H9 (cell line): ENCODE measurements at regions not wholly inside any gene's neighbourhood (a gene's known extent, or its start where the extent isn't known, plus 50 kb on each side); places are given as distances from the start of the nearest gene placed in this dataset.

Experiments used
- DNase-seq: peaks from one replicate; pipeline ENCODE4 v3.0.0-alpha.2; 2017
- H2AFZ ChIP-seq: one replicate; pipeline ENCODE4 v1.6.1; 2013; ENCODE audit warnings: mild to moderate bottlenecking, low read length, control low read depth, moderate library complexity
- H2AK5ac ChIP-seq: 2 replicates; pipeline ENCODE4 v1.6.1; 2013; ENCODE audit warnings: low read length, control low read depth, mixed read lengths; ENCODE audit not compliant: insufficient read length
- H2BK120ac ChIP-seq: one replicate; pipeline ENCODE4 v1.6.1; 2013; ENCODE audit warnings: low read depth, mild to moderate bottlenecking, low read length, control low read depth, inconsistent platforms; ENCODE audit not compliant: poor library complexity, severe bottlenecking
- H2BK12ac ChIP-seq: 2 replicates; pipeline ENCODE4 v1.6.1; 2013; ENCODE audit warnings: low read length, control low read depth, mixed read lengths, low read depth; ENCODE audit not compliant: insufficient read length
- H2BK15ac ChIP-seq: 2 replicates; pipeline ENCODE4 v1.6.1; 2013; ENCODE audit warnings: low read depth, low read length, control low read depth
- H2BK20ac ChIP-seq: one replicate; pipeline ENCODE4 v1.6.1; 2013; ENCODE audit warnings: low read depth, mild to moderate bottlenecking, low read length, control low read depth, inconsistent platforms; ENCODE audit not compliant: poor library complexity, severe bottlenecking
- H2BK5ac ChIP-seq: 2 replicates; pipeline ENCODE4 v1.6.1; 2013; ENCODE audit warnings: low read length, control low read depth, mixed read lengths; ENCODE audit not compliant: insufficient read length
- H3K14ac ChIP-seq: 2 replicates; pipeline ENCODE4 v1.6.1; 2013; ENCODE audit warnings: low read length, control low read depth; ENCODE audit not compliant: insufficient read depth
- H3K18ac ChIP-seq: 2 replicates; pipeline ENCODE4 v1.6.1; 2013; ENCODE audit warnings: low read depth, mild to moderate bottlenecking, mixed read lengths, low read length, control low read depth; ENCODE audit not compliant: insufficient read length
- H3K23ac ChIP-seq: 2 replicates; pipeline ENCODE4 v1.6.1; 2013; ENCODE audit warnings: low read length, control low read depth, mixed read lengths, low read depth; ENCODE audit not compliant: insufficient read length
- H3K23me2 ChIP-seq: 2 replicates; pipeline ENCODE4 v1.6.1; 2013; ENCODE audit warnings: low read depth, mild to moderate bottlenecking, mixed read lengths, low read length, control low read depth; ENCODE audit not compliant: insufficient read length, poor library complexity, severe bottlenecking
- H3K27ac ChIP-seq: 2 replicates; pipeline ENCODE4 v1.5.1; 2013; ENCODE audit warnings: low read length, control low read depth, mixed read lengths, low read depth; ENCODE audit not compliant: insufficient read length
- H3K27me3 ChIP-seq: 2 replicates; pipeline ENCODE4 v1.6.1; 2013; ENCODE audit warnings: low read length, control low read depth, inconsistent platforms; ENCODE audit not compliant: insufficient read depth
- H3K4ac ChIP-seq: 2 replicates; pipeline ENCODE4 v1.6.1; 2013; ENCODE audit warnings: low read depth, mild to moderate bottlenecking, control low read depth, inconsistent platforms, low read length, moderate library complexity
- H3K4me1 ChIP-seq: 2 replicates; pipeline ENCODE4 v1.6.1; 2013; ENCODE audit warnings: low read length, control low read depth, inconsistent platforms; ENCODE audit not compliant: insufficient read depth
- H3K4me2 ChIP-seq: 2 replicates; pipeline ENCODE4 v1.6.1; 2013; ENCODE audit warnings: low read length, control low read depth, mixed read lengths; ENCODE audit not compliant: insufficient read length, insufficient read depth
- H3K56ac ChIP-seq: 2 replicates; pipeline ENCODE4 v1.6.1; 2013; ENCODE audit warnings: low read depth, mild to moderate bottlenecking, mixed read lengths, low read length, control low read depth; ENCODE audit not compliant: insufficient read length
- H3K79me1 ChIP-seq: 2 replicates; pipeline ENCODE4 v1.6.1; 2013; ENCODE audit warnings: low read depth, mild to moderate bottlenecking, moderate library complexity, low read length, control low read depth, inconsistent platforms; ENCODE audit not compliant: insufficient read depth, poor library complexity, severe bottlenecking
- H3K79me2 ChIP-seq: 2 replicates; pipeline ENCODE4 v1.6.1; 2013; ENCODE audit warnings: low read length, control low read depth, inconsistent platforms; ENCODE audit not compliant: insufficient read depth
- H3K9ac ChIP-seq: 2 replicates; pipeline ENCODE4 v1.6.1; 2013; ENCODE audit warnings: low read length, control low read depth, mixed read lengths; ENCODE audit not compliant: insufficient read length; ENCODE audit errors: extremely low read depth
- H3K9me3 ChIP-seq: one replicate; pipeline ENCODE4 v1.6.1; 2013; ENCODE audit warnings: low read depth, low read length, inconsistent platforms; ENCODE audit not compliant: control insufficient read depth
- H3T11ph ChIP-seq: one replicate; pipeline ENCODE4 v1.6.1; 2013; ENCODE audit warnings: mild to moderate bottlenecking, low read length, control low read depth, inconsistent platforms
- H4K20me1 ChIP-seq: one replicate; pipeline ENCODE4 v1.6.1; 2013; ENCODE audit not compliant: control insufficient read depth, insufficient read length, insufficient read depth
- H4K5ac ChIP-seq: 2 replicates; pipeline ENCODE4 v1.6.1; 2013; ENCODE audit warnings: low read depth, mild to moderate bottlenecking, mixed read lengths, low read length, control low read depth; ENCODE audit not compliant: insufficient read length
- H4K8ac ChIP-seq: replicated peaks from 2 replicates; pipeline ENCODE4 v1.6.1; 2013; ENCODE audit warnings: low read length, control low read depth, mixed read lengths, low read depth; ENCODE audit not compliant: insufficient read length
- H4K91ac ChIP-seq: 2 replicates; pipeline ENCODE4 v1.6.1; 2013; ENCODE audit warnings: low read depth, mild to moderate bottlenecking, moderate library complexity, mixed read lengths, low read length, control low read depth; ENCODE audit not compliant: insufficient read length
- H3K27ac Mint-ChIP-seq, 3 experiments: 2 replicates in 2 of 3; 3 replicates in 1 of 3; pipeline ENCODE4 v1.8.0; 2020 to 2021; ENCODE audit warnings: mixed read lengths in 3 of 3, mild to moderate bottlenecking in 1 of 3, moderate library complexity in 1 of 3
- H3K27me3 Mint-ChIP-seq: 2 replicates; pipeline ENCODE4 v1.8.0; 2021; ENCODE audit warnings: low read depth, mild to moderate bottlenecking, moderate library complexity, mixed read lengths
- H3K36me3 Mint-ChIP-seq, 3 experiments: 2 replicates in 2 of 3; 3 replicates in 1 of 3; pipeline ENCODE4 v1.8.0; 2020 to 2021; ENCODE audit warnings: low read depth in 3 of 3, mixed read lengths in 3 of 3; ENCODE audit not compliant: insufficient read depth in 1 of 3
- H3K4me1 Mint-ChIP-seq, 2 experiments: 2 replicates each; pipeline ENCODE4 v1.8.0; 2020; ENCODE audit warnings: mixed read lengths in 2 of 2
- H3K4me3 Mint-ChIP-seq, 2 experiments: 2 replicates in 1 of 2; 3 replicates in 1 of 2; pipeline ENCODE4 v1.8.0; 2020 to 2021; ENCODE audit warnings: mild to moderate bottlenecking in 2 of 2, mixed read lengths in 2 of 2, moderate library complexity in 1 of 2
- H3K9me3 Mint-ChIP-seq, 2 experiments: 2 replicates in 1 of 2; 3 replicates in 1 of 2; pipeline ENCODE4 v1.8.0; 2020; ENCODE audit warnings: mild to moderate bottlenecking in 2 of 2, mixed read lengths in 2 of 2, moderate library complexity in 1 of 2
- CTCF ChIP-seq: fragments of 200-600 bp; sonication (generic); conservative IDR thresholded peaks from 3 replicates; pipeline ENCODE4 v1.8.0; 2021; ENCODE audit warnings: antibody characterized with exemption, mild to moderate bottlenecking
- WGBS: extraction: QIAGEN DNeasy Blood & Tissue Kit; methylation state at CpG from one replicate; pipeline ENCODE4 v1.1.7; 2013; ENCODE audit warnings: missing lambda C conversion rate, low lambda C conversion rate, mixed read lengths; ENCODE audit not compliant: insufficient read length; ENCODE audit errors: extremely low coverage; 5-methylcytosine and 5-hydroxymethylcytosine counted together

DNA sequence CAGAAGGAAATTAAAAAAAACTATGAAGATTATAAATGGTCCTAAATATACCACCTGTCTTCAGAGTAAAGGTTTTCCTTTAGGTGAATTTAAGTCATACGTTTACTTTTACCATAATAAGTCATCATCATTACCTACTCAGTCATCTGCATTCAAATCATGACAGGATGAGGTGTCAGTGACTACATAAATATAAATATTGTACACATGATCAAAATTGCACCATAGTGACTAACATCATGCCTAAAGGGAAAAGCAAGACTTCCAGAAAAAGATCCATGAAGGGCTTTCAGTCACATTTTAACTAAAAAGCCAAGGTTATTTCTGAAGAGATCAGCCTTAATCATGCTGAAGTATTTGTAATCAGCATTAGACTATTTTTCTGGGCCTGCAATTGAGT is 759.9 kb upstream of the FLRT2 start:
- Histone ChIP-seq H3K79me2 (no peaks in the 10 kb centered on the region), H3K18ac (no peak overlapping the region), H3K27ac (no peak overlapping the region), H4K8ac (no peak overlapping the region), H3K79me1 (no peaks in the 10 kb centered on the region), H4K5ac (no peak overlapping the region), H3T11ph (no peak overlapping the region), H2AK5ac (no peak overlapping the region), H3K4ac (no peak overlapping the region), H3K9me3 (no peaks in the 10 kb centered on the region), H3K4me1 (no peaks in the 10 kb centered on the region), H4K20me1 (no peaks in the 10 kb centered on the region), H2AFZ (no peak overlapping the region), H2BK12ac (no peak overlapping the region), H3K23ac (no peak overlapping the region), H4K91ac (no peak overlapping the region), H2BK15ac (no peak overlapping the region), H2BK5ac (no peak overlapping the region), H2BK120ac (no peak overlapping the region), H3K23me2 (no peaks in the 10 kb centered on the region), H3K56ac (no peak overlapping the region), H3K27me3 (no peaks in the 10 kb centered on the region), H3K4me2 (no peak overlapping the region), H2BK20ac (no peak overlapping the region), H3K14ac (no peak overlapping the region), H3K9ac (no peak overlapping the region)
- Mint-ChIP-seq H3K9me3 (peaks cover 13 to 17% of the 10 kb centered on the region in 2 experiments; a peak in 4 of 5 replicates), H3K27me3 (no peaks in the 10 kb centered on the region), H3K36me3 (peaks cover 0 to 12% (median under 1%) of the 10 kb centered on the region in 3 experiments; a peak in 3 of 7 replicates), H3K27ac (no peak overlapping the region), H3K4me3 (no peak overlapping the region), H3K4me1 (no peaks in the 10 kb centered on the region)
- WGBS = no CpG with 5 or more reads among the region's 1 CpG
- no peak for TF ChIP-seq CTCF
- DNase-seq = no peak
